WTC11 (cell line): ENCODE measurements at regions not wholly inside any gene's neighbourhood (a gene's known extent, or its start where the extent isn't known, plus 50 kb on each side); places are given as distances from the start of the nearest gene placed in this dataset.

Source experiments
- ATAC-seq: fragments of 200-7000 bp; cut with Tn5 transposase; 2 replicates; pipeline ENCODE4 v1.10.0; 2021; ENCODE audit warnings: mild to moderate bottlenecking, moderate library complexity
- CTCF ChIA-PET: fragments of 300-600 bp; sonication (Branson Sonifier 250); formaldehyde crosslinking; loops from one replicate; lab custom pipeline; 2021; ENCODE audit warnings: antibody characterized with exemption; lab: Charles Lee
- POLR2A ChIA-PET: fragments of 350-600 bp; sonication (Branson Sonifier 250); formaldehyde crosslinking; loops from one replicate; lab custom pipeline; 2021; ENCODE audit warnings: antibody characterized with exemption; lab: Charles Lee
- DNase-seq: peaks from one replicate; pipeline ENCODE4 v3.0.0; 2021; ENCODE audit warnings: low spot score
- H3K27ac Mint-ChIP-seq: 2 replicates; pipeline ENCODE4 v1.8.0; 2021; ENCODE audit warnings: mixed read lengths
- H3K27me3 Mint-ChIP-seq: 2 replicates; pipeline ENCODE4 v1.8.0; 2021; ENCODE audit warnings: low read depth, mild to moderate bottlenecking, moderate library complexity, mixed read lengths
- H3K36me3 Mint-ChIP-seq: 2 replicates; pipeline ENCODE4 v1.8.0; 2021; ENCODE audit warnings: mixed read lengths
- H3K4me1 Mint-ChIP-seq: 2 replicates; pipeline ENCODE4 v1.8.0; 2022; ENCODE audit warnings: mixed read lengths
- H3K4me3 Mint-ChIP-seq: 2 replicates; pipeline ENCODE4 v1.8.0; 2021; ENCODE audit warnings: mild to moderate bottlenecking, moderate library complexity, mixed read lengths
- H3K9me3 Mint-ChIP-seq: 2 replicates; pipeline ENCODE4 v1.8.0; 2021; ENCODE audit warnings: mixed read lengths
- CREB1 ChIP-seq: sonication (generic); formaldehyde crosslinking; IDR thresholded peaks from 2 replicates; pipeline ENCODE4 v1.8.0; 2023; ENCODE audit warnings: mild to moderate bottlenecking, missing genetic modification reagents
- CREM ChIP-seq: sonication (generic); formaldehyde crosslinking; IDR thresholded peaks from 2 replicates; pipeline ENCODE4 v1.8.1; 2022; ENCODE audit warnings: mild to moderate bottlenecking, missing genetic modification reagents, moderate library complexity
- ETV6 ChIP-seq: sonication (generic); formaldehyde crosslinking; IDR thresholded peaks from 2 replicates; pipeline ENCODE4 v1.8.1; 2022; ENCODE audit warnings: mild to moderate bottlenecking, missing genetic modification reagents
- FOXK1 ChIP-seq: sonication (generic); formaldehyde crosslinking; IDR thresholded peaks from 2 replicates; pipeline ENCODE4 v1.8.0; 2022; ENCODE audit warnings: mild to moderate bottlenecking, moderate library complexity, missing genetic modification reagents
- HMGA2 ChIP-seq: fragments of 250-450 bp; sonication (Bioruptor Pico); IDR thresholded peaks from 2 replicates; pipeline ENCODE4 v1.4.0; 2021; ENCODE audit warnings: mild to moderate bottlenecking, moderate library complexity
- JAZF1 ChIP-seq: fragments of 250-450 bp; sonication (Bioruptor Pico); IDR thresholded peaks from 2 replicates; pipeline ENCODE4 v1.9.0; 2021; ENCODE audit warnings: moderate library complexity, mild to moderate bottlenecking, inconsistent platforms
- KAT7 ChIP-seq: sonication (generic); formaldehyde crosslinking; IDR thresholded peaks from 2 replicates; pipeline ENCODE4 v1.8.1; 2023; ENCODE audit warnings: missing genetic modification reagents, mild to moderate bottlenecking, borderline replicate concordance
- MYBL2 ChIP-seq: sonication (generic); formaldehyde crosslinking; IDR thresholded peaks from 2 replicates; pipeline ENCODE4 v1.8.1; 2023; ENCODE audit warnings: mild to moderate bottlenecking, moderate library complexity, missing genetic modification reagents
- NR2C2 ChIP-seq: sonication (generic); formaldehyde crosslinking; IDR thresholded peaks from 2 replicates; pipeline ENCODE4 v1.8.0; 2022; ENCODE audit warnings: mild to moderate bottlenecking, missing genetic modification reagents
- ZBTB21 ChIP-seq: sonication (generic); formaldehyde crosslinking; IDR thresholded peaks from 2 replicates; pipeline ENCODE4 v1.8.1; 2023; ENCODE audit warnings: mild to moderate bottlenecking, missing genetic modification reagents, borderline replicate concordance
- ZNF317 ChIP-seq: sonication (generic); formaldehyde crosslinking; IDR thresholded peaks from 2 replicates; pipeline ENCODE4 v1.8.1; 2023; ENCODE audit warnings: low read depth, mild to moderate bottlenecking, moderate library complexity, missing genetic modification reagents, borderline replicate concordance
- TF ChIP-seq, protein P1 (sequence below): fragments of 250-450 bp; sonication (Bioruptor Pico); IDR thresholded peaks from 2 replicates; pipeline ENCODE4 v2.1.2; 2022; ENCODE audit warnings: mild to moderate bottlenecking, moderate library complexity
- TF ChIP-seq, protein P2 (sequence below): sonication (generic); formaldehyde crosslinking; IDR thresholded peaks from 2 replicates; pipeline ENCODE4 v1.8.0; 2022; ENCODE audit warnings: mild to moderate bottlenecking, missing genetic modification reagents
- TF ChIP-seq, protein P3 (sequence below): fragments of 250-450 bp; sonication (Bioruptor Pico); IDR thresholded peaks from 2 replicates; pipeline ENCODE4 v1.8.0; 2021; ENCODE audit warnings: mild to moderate bottlenecking
- TF ChIP-seq, protein P4 (sequence below): sonication (generic); formaldehyde crosslinking; IDR thresholded peaks from 2 replicates; pipeline ENCODE4 v1.8.0; 2023; ENCODE audit warnings: mild to moderate bottlenecking, missing genetic modification reagents
- TF ChIP-seq, protein P5 (sequence below): fragments of 200-600 bp; IDR thresholded peaks from 2 replicates; pipeline ENCODE4 v1.8.0; 2022; ENCODE audit warnings: antibody characterized with exemption
- TF ChIP-seq, protein P6 (sequence below): sonication (generic); formaldehyde crosslinking; IDR thresholded peaks from 2 replicates; pipeline ENCODE4 v1.8.1; 2022; ENCODE audit warnings: low read depth, missing genetic modification reagents, borderline replicate concordance
- TF ChIP-seq, protein P7 (sequence below): sonication (generic); formaldehyde crosslinking; IDR thresholded peaks from 2 replicates; pipeline ENCODE4 v1.8.1; 2022; ENCODE audit warnings: missing genetic modification reagents, borderline replicate concordance
- TF ChIP-seq, protein P8 (sequence below): sonication (generic); formaldehyde crosslinking; IDR thresholded peaks from 2 replicates; pipeline ENCODE4 v1.8.0; 2022; ENCODE audit warnings: mild to moderate bottlenecking, missing genetic modification reagents
- TF ChIP-seq, protein P9 (sequence below): sonication (generic); formaldehyde crosslinking; IDR thresholded peaks from 2 replicates; pipeline ENCODE4 v1.8.1; 2023; ENCODE audit warnings: mild to moderate bottlenecking, missing genetic modification reagents, moderate library complexity

DNA sequence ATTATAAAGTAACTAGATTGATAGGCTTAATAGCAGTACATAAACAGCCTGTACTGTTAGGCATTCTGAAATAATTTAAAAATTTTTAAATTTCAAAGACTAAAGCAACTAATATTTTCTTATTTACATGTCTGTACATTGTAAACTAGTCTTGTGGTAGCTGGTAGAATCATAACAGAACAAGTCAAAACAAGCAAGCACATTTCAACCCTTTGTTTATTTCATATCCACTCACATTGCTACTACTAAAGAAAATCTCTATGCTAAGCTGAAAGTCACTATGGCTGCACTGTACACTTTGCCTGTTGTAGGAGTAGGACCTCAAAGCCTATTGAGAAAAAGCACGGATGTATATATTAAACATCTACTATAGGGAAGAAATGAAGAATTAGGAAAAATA, 738.2 kb upstream of the ADGRL4 start (continued):
- TF ChIP-seq NR2C2 (no peak), JAZF1 (CRISPR knock-in tag) (no peak), ETV6 (CRISPR knock-in tag) (no peak), CREM (CRISPR knock-in tag) (no peak), ZNF317 (CRISPR knock-in tag) (no peak)
- TF ChIP-seq, protein P1, sequence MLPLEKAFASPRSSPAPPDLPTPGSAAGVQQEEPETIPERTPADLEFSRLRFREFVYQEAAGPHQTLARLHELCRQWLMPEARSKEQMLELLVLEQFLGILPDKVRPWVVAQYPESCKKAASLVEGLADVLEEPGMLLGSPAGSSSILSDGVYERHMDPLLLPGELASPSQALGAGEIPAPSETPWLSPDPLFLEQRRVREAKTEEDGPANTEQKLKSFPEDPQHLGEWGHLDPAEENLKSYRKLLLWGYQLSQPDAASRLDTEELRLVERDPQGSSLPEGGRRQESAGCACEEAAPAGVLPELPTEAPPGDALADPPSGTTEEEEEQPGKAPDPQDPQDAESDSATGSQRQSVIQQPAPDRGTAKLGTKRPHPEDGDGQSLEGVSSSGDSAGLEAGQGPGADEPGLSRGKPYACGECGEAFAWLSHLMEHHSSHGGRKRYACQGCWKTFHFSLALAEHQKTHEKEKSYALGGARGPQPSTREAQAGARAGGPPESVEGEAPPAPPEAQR (CRISPR knock-in tag), result no peak
- TF ChIP-seq, protein P2, sequence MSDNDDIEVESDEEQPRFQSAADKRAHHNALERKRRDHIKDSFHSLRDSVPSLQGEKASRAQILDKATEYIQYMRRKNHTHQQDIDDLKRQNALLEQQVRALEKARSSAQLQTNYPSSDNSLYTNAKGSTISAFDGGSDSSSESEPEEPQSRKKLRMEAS (CRISPR knock-in tag), result no peak

DNA sequence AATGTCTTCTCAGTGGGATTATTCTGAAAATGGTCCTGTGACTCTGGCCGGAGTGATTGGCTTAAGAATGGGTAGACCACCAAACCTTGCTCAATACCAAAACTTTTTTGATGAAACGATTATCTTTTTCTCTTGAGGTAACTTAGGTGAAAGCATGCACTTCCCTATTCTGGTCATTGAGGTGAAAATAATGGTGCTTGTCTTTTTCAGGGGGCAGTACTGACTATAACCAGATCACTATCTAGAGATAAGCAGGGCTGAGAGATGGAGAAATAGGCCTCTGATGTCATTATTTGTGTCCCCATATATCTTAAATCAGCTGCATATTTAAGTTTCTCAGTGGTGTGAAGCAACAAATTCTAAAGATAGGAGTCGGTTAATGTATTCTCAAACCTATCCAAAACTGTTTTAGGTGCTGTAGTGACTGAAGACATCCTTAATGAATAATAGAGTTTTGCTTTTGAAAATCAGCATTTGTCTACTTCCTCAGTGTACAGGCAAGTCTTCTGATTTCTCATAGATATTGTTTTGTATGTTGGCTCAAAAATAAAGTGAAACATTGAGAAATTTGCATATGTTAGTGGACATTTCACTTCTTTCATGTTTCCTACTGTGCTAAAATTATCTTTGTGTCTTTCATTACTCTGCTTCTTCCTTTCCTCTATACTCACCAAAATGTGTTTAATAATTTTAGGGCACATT, 735.3 kb upstream of the ADGRL4 start:
- Mint-ChIP-seq H3K4me1 (no peaks in the 10 kb centered on the region), H3K27ac (no peak overlapping the region; the same call in 1 of the 2 replicates), H3K9me3 (peaks cover 8% of the 10 kb centered on the region), H3K36me3 (peaks cover 2% of the 10 kb centered on the region), H3K27me3 (no peaks in the 10 kb centered on the region), H3K4me3 (no peak overlapping the region)
- no peak for ATAC-seq
- ChIA-PET CTCF (no interaction called here), POLR2A (no interaction called here)
- DNase-seq, result no peak
- TF ChIP-seq, protein P3, sequence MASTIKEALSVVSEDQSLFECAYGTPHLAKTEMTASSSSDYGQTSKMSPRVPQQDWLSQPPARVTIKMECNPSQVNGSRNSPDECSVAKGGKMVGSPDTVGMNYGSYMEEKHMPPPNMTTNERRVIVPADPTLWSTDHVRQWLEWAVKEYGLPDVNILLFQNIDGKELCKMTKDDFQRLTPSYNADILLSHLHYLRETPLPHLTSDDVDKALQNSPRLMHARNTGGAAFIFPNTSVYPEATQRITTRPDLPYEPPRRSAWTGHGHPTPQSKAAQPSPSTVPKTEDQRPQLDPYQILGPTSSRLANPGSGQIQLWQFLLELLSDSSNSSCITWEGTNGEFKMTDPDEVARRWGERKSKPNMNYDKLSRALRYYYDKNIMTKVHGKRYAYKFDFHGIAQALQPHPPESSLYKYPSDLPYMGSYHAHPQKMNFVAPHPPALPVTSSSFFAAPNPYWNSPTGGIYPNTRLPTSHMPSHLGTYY (CRISPR knock-in tag), result no peak
- no peak for TF ChIP-seq ZBTB21 (CRISPR knock-in tag)
- TF ChIP-seq, protein P4, sequence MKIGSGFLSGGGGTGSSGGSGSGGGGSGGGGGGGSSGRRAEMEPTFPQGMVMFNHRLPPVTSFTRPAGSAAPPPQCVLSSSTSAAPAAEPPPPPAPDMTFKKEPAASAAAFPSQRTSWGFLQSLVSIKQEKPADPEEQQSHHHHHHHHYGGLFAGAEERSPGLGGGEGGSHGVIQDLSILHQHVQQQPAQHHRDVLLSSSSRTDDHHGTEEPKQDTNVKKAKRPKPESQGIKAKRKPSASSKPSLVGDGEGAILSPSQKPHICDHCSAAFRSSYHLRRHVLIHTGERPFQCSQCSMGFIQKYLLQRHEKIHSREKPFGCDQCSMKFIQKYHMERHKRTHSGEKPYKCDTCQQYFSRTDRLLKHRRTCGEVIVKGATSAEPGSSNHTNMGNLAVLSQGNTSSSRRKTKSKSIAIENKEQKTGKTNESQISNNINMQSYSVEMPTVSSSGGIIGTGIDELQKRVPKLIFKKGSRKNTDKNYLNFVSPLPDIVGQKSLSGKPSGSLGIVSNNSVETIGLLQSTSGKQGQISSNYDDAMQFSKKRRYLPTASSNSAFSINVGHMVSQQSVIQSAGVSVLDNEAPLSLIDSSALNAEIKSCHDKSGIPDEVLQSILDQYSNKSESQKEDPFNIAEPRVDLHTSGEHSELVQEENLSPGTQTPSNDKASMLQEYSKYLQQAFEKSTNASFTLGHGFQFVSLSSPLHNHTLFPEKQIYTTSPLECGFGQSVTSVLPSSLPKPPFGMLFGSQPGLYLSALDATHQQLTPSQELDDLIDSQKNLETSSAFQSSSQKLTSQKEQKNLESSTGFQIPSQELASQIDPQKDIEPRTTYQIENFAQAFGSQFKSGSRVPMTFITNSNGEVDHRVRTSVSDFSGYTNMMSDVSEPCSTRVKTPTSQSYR, result no peak
- no peak for TF ChIP-seq MYBL2 (CRISPR knock-in tag)
- TF ChIP-seq, protein P5, sequence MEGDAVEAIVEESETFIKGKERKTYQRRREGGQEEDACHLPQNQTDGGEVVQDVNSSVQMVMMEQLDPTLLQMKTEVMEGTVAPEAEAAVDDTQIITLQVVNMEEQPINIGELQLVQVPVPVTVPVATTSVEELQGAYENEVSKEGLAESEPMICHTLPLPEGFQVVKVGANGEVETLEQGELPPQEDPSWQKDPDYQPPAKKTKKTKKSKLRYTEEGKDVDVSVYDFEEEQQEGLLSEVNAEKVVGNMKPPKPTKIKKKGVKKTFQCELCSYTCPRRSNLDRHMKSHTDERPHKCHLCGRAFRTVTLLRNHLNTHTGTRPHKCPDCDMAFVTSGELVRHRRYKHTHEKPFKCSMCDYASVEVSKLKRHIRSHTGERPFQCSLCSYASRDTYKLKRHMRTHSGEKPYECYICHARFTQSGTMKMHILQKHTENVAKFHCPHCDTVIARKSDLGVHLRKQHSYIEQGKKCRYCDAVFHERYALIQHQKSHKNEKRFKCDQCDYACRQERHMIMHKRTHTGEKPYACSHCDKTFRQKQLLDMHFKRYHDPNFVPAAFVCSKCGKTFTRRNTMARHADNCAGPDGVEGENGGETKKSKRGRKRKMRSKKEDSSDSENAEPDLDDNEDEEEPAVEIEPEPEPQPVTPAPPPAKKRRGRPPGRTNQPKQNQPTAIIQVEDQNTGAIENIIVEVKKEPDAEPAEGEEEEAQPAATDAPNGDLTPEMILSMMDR, result no peak
- TF ChIP-seq CREB1 (CRISPR knock-in tag), result no peak
- TF ChIP-seq, protein P6, sequence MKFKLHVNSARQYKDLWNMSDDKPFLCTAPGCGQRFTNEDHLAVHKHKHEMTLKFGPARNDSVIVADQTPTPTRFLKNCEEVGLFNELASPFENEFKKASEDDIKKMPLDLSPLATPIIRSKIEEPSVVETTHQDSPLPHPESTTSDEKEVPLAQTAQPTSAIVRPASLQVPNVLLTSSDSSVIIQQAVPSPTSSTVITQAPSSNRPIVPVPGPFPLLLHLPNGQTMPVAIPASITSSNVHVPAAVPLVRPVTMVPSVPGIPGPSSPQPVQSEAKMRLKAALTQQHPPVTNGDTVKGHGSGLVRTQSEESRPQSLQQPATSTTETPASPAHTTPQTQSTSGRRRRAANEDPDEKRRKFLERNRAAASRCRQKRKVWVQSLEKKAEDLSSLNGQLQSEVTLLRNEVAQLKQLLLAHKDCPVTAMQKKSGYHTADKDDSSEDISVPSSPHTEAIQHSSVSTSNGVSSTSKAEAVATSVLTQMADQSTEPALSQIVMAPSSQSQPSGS, result no peak
- TF ChIP-seq, protein P7, sequence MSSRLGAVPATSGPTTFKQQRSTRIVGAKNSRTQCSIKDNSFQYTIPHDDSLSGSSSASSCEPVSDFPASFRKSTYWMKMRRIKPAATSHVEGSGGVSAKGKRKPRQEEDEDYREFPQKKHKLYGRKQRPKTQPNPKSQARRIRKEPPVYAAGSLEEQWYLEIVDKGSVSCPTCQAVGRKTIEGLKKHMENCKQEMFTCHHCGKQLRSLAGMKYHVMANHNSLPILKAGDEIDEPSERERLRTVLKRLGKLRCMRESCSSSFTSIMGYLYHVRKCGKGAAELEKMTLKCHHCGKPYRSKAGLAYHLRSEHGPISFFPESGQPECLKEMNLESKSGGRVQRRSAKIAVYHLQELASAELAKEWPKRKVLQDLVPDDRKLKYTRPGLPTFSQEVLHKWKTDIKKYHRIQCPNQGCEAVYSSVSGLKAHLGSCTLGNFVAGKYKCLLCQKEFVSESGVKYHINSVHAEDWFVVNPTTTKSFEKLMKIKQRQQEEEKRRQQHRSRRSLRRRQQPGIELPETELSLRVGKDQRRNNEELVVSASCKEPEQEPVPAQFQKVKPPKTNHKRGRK (CRISPR knock-in tag), result no peak
- no peak for TF ChIP-seq FOXK1 (CRISPR knock-in tag)
- no peak for TF ChIP-seq HMGA2 (CRISPR knock-in tag)
- no peak for TF ChIP-seq KAT7 (CRISPR knock-in tag)
- TF ChIP-seq, protein P8, sequence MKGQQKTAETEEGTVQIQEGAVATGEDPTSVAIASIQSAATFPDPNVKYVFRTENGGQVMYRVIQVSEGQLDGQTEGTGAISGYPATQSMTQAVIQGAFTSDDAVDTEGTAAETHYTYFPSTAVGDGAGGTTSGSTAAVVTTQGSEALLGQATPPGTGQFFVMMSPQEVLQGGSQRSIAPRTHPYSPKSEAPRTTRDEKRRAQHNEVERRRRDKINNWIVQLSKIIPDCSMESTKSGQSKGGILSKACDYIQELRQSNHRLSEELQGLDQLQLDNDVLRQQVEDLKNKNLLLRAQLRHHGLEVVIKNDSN (CRISPR knock-in tag), result no peak
- TF ChIP-seq, protein P9, sequence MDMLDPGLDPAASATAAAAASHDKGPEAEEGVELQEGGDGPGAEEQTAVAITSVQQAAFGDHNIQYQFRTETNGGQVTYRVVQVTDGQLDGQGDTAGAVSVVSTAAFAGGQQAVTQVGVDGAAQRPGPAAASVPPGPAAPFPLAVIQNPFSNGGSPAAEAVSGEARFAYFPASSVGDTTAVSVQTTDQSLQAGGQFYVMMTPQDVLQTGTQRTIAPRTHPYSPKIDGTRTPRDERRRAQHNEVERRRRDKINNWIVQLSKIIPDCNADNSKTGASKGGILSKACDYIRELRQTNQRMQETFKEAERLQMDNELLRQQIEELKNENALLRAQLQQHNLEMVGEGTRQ (CRISPR knock-in tag), result no peak
